ENCODE measurements at regions not wholly inside any gene's neighbourhood (a gene's known extent, or its start where the extent isn't known, plus 50 kb on each side); places are given as distances from the start of the nearest gene placed in this dataset.

DNA sequence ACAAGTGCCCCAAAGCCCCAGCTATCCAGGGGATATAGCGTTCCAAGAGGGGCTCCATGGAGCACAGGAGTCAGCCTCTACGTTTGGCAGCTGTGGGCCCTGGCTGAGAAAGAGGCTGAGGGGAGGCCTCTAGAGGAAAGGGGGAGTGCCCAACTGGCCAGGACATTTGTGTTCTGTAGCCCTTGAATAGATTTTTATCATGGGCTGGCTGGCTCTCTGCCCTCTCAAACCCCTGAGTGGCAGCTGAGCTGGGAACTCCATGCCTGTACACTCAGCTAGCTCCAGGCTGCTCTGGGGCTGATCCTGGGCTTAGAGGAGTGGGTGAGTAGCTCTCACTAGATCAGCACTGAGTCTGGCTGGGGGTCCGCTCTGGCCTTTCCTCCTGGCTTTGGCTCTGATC, 285.0 kb downstream of the ZSWIM6 start:
- no peak overlapping the region for H3K27ac ChIP-seq (ENCODE audit: low read depth in 1 of 2, low read length in 2 of 2)
- TF ChIP-seq GABPA (IDR thresholded peaks at IDR 0.05 in 1 of 2, conservative IDR thresholded peaks at IDR 0.05 in 1 of 2), result no peak
- H3K27me3 ChIP-seq (ENCODE audit: control insufficient read depth in 4 of 4, insufficient read depth in 4 of 4, low read length in 3 of 4), result no peaks in the 10 kb centered on the region
- no peak overlapping the region for H3K4me3 ChIP-seq (ENCODE audit: low read depth in 1 of 3, low read length in 3 of 3)
- DNase-seq (ENCODE audit: low spot score), result no peak
- H3K36me3 ChIP-seq (ENCODE audit: control insufficient read depth in 4 of 4, insufficient read depth in 3 of 4, low read depth in 1 of 4, low read length in 3 of 4), result no peaks in the 10 kb centered on the region
- 96% methylated on average over 3 of the region's 3 CpGs for WGBS
- no peaks in the 10 kb centered on the region for H3K9me3 ChIP-seq (ENCODE audit: control insufficient read depth in 4 of 4, low read length in 3 of 4)
- H3K9ac ChIP-seq (ENCODE audit: low read depth in 1 of 2, low read length in 2 of 2), result no peak overlapping the region
- H3K4me1 ChIP-seq (ENCODE audit: control insufficient read depth in 4 of 4, insufficient read depth in 4 of 4, low read length in 3 of 4), result peaks cover 0 to 7% (median 3%) of the 10 kb centered on the region in 4 donors

DNA sequence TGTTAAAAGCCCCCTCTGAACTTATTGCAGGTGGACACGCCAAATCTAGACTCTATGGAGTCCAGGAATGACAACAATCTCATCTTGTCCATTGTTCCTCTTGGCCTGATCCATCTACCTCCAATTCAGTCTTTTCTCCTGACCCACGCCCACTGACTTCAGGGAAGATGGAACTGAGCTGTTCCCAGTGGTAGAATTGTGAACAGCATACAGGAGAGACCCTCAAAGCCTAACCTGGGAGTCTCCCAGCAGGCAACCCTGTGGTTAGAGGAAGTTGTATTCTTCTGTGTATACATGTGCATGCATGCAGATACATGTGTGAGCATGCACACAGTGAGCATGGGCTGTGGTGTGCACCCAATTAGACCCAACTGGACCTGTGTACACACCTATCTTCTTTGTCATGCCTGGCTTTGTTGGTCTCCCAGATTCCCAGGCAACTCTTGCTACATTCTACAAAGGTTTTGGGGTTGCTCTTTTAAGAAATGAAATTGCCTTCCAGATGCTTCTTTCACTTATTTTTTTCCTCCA, 286.0 kb downstream of the ZSWIM6 start:
- DNase-seq (ENCODE audit: low spot score), result no peak
- no peak overlapping the region for H3K9ac ChIP-seq (ENCODE audit: low read depth in 1 of 2, low read length in 2 of 2)
- H3K4me1 ChIP-seq (ENCODE audit: control insufficient read depth in 4 of 4, insufficient read depth in 4 of 4, low read length in 3 of 4), result peaks cover 0 to 7% (median 3%) of the 10 kb centered on the region in 4 donors
- no peaks in the 10 kb centered on the region for H3K27me3 ChIP-seq (ENCODE audit: control insufficient read depth in 4 of 4, insufficient read depth in 4 of 4, low read length in 3 of 4)
- H3K4me3 ChIP-seq (ENCODE audit: low read depth in 1 of 3, low read length in 3 of 3), result no peak overlapping the region
- 91% methylated on average over 2 of the region's 2 CpGs for WGBS
- no peak for TF ChIP-seq GABPA (IDR thresholded peaks at IDR 0.05 in 1 of 2, conservative IDR thresholded peaks at IDR 0.05 in 1 of 2)
- no peak for TF ChIP-seq TAF1 (conservative IDR thresholded peaks at IDR 0.05)
- no peak for TF ChIP-seq NR2F2 (IDR thresholded peaks at IDR 0.05)
- TF ChIP-seq EGR1 (IDR thresholded peaks at IDR 0.05; ENCODE audit: low read depth in 2 of 2), result no peak
- no peak for TF ChIP-seq HNF4A (conservative IDR thresholded peaks at IDR 0.05)
- TF ChIP-seq, protein P1, sequence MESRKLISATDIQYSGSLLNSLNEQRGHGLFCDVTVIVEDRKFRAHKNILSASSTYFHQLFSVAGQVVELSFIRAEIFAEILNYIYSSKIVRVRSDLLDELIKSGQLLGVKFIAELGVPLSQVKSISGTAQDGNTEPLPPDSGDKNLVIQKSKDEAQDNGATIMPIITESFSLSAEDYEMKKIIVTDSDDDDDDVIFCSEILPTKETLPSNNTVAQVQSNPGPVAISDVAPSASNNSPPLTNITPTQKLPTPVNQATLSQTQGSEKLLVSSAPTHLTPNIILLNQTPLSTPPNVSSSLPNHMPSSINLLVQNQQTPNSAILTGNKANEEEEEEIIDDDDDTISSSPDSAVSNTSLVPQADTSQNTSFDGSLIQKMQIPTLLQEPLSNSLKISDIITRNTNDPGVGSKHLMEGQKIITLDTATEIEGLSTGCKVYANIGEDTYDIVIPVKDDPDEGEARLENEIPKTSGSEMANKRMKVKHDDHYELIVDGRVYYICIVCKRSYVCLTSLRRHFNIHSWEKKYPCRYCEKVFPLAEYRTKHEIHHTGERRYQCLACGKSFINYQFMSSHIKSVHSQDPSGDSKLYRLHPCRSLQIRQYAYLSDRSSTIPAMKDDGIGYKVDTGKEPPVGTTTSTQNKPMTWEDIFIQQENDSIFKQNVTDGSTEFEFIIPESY (IDR thresholded peaks at IDR 0.05), result no peak
- TF ChIP-seq SP1 (IDR thresholded peaks at IDR 0.05), result no peak
- TF ChIP-seq FOXA1 (IDR thresholded peaks at IDR 0.05), result no peak
- TF ChIP-seq, protein P2, sequence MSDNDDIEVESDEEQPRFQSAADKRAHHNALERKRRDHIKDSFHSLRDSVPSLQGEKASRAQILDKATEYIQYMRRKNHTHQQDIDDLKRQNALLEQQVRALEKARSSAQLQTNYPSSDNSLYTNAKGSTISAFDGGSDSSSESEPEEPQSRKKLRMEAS (IDR thresholded peaks at IDR 0.05), result no peak
- no peak for TF ChIP-seq RXRA (IDR thresholded peaks at IDR 0.05)
- TF ChIP-seq, protein P3, sequence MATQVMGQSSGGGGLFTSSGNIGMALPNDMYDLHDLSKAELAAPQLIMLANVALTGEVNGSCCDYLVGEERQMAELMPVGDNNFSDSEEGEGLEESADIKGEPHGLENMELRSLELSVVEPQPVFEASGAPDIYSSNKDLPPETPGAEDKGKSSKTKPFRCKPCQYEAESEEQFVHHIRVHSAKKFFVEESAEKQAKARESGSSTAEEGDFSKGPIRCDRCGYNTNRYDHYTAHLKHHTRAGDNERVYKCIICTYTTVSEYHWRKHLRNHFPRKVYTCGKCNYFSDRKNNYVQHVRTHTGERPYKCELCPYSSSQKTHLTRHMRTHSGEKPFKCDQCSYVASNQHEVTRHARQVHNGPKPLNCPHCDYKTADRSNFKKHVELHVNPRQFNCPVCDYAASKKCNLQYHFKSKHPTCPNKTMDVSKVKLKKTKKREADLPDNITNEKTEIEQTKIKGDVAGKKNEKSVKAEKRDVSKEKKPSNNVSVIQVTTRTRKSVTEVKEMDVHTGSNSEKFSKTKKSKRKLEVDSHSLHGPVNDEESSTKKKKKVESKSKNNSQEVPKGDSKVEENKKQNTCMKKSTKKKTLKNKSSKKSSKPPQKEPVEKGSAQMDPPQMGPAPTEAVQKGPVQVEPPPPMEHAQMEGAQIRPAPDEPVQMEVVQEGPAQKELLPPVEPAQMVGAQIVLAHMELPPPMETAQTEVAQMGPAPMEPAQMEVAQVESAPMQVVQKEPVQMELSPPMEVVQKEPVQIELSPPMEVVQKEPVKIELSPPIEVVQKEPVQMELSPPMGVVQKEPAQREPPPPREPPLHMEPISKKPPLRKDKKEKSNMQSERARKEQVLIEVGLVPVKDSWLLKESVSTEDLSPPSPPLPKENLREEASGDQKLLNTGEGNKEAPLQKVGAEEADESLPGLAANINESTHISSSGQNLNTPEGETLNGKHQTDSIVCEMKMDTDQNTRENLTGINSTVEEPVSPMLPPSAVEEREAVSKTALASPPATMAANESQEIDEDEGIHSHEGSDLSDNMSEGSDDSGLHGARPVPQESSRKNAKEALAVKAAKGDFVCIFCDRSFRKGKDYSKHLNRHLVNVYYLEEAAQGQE (IDR thresholded peaks at IDR 0.05), result no peak
- TF ChIP-seq, protein P4, sequence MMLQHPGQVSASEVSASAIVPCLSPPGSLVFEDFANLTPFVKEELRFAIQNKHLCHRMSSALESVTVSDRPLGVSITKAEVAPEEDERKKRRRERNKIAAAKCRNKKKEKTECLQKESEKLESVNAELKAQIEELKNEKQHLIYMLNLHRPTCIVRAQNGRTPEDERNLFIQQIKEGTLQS (IDR thresholded peaks at IDR 0.05), result no peak
- no peak for TF ChIP-seq RAD21 (IDR thresholded peaks at IDR 0.05)
- no peaks in the 10 kb centered on the region for H3K36me3 ChIP-seq (ENCODE audit: control insufficient read depth in 4 of 4, insufficient read depth in 3 of 4, low read depth in 1 of 4, low read length in 3 of 4)
- no peaks in the 10 kb centered on the region for H3K9me3 ChIP-seq (ENCODE audit: control insufficient read depth in 4 of 4, low read length in 3 of 4)
- no peak overlapping the region for H3K27ac ChIP-seq (ENCODE audit: low read depth in 1 of 2, low read length in 2 of 2)
